GM11168 (cell line): ENCODE measurements at regions not wholly inside any gene's neighbourhood (a gene's known extent, or its start where the extent isn't known, plus 50 kb on each side); places are given as distances from the start of the nearest gene placed in this dataset.

Source experiments
- in situ Hi-C: fragments of 300-500 bp; cut with MboI; formaldehyde crosslinking; loops from one replicate; pipeline ENCODE4 v1.12.0; 2022; ENCODE audit warnings: low sequenced_read_pairs; ENCODE audit not compliant: unreplicated experiment

- in situ Hi-C loops = no loop called here
Measured at GRCh38 chr4:179582164-179582905, 2140.1 kb upstream of the AGA start.

- in situ Hi-C loops = no loop called here
Measured at GRCh38 chr4:179583221-179583620, 2141.0 kb upstream of the AGA start.

GRCh38 chr4:179584101-179584500, 2141.9 kb upstream of the AGA start:
- in situ Hi-C loops = no loop called here

GRCh38 chr4:179585761-179586160, 2143.5 kb upstream of the AGA start:
- in situ Hi-C loops = no loop called here

- in situ Hi-C loops = no loop called here
Measured at GRCh38 chr4:179586460-179586859, 2144.2 kb upstream of the AGA start.

- in situ Hi-C loops = no loop called here
Measured at GRCh38 chr4:179595671-179596410, 2153.6 kb upstream of the AGA start.

GRCh38 chr4:179596621-179597020, 2154.4 kb upstream of the AGA start:
- in situ Hi-C loops = no loop called here

- in situ Hi-C loops = no loop called here
Measured at GRCh38 chr4:179597301-179597700, 2155.1 kb upstream of the AGA start.

GRCh38 chr4:179601671-179602070, 2159.4 kb upstream of the AGA start:
- in situ Hi-C loops = no loop called here

GRCh38 chr4:179605196-179605595, 2163.0 kb upstream of the AGA start:
- in situ Hi-C loops = no loop called here

- in situ Hi-C loops = no loop called here
Measured at GRCh38 chr4:179607003-179607402, 2164.8 kb upstream of the AGA start.

GRCh38 chr4:179615704-179616103, 2173.5 kb upstream of the AGA start:
- in situ Hi-C loops = no loop called here

- in situ Hi-C loops = no loop called here
Measured at GRCh38 chr4:179618966-179619365, 2176.7 kb upstream of the AGA start.

GRCh38 chr4:179624768-179625181, 2182.5 kb upstream of the AGA start:
- in situ Hi-C loops = no loop called here

GRCh38 chr4:179625406-179625805, 2183.2 kb upstream of the AGA start:
- in situ Hi-C loops = no loop called here

GRCh38 chr4:179626687-179627086, 2184.4 kb upstream of the AGA start:
- in situ Hi-C loops = no loop called here

- in situ Hi-C loops = no loop called here
Measured at GRCh38 chr4:179631321-179631720, 2189.1 kb upstream of the AGA start.

- in situ Hi-C loops = no loop called here
Measured at GRCh38 chr4:179634862-179635261, 2192.6 kb upstream of the AGA start.

GRCh38 chr4:179662522-179662921, 2220.3 kb upstream of the AGA start:
- in situ Hi-C loops = no loop called here

- in situ Hi-C loops = no loop called here
Measured at GRCh38 chr4:179663641-179664429, 2221.6 kb upstream of the AGA start.

GRCh38 chr4:179664430-179665027, 2222.3 kb upstream of the AGA start:
- in situ Hi-C loops = no loop called here
